ENCODE measurements at regions not wholly inside any gene's neighbourhood (a gene's known extent, or its start where the extent isn't known, plus 50 kb on each side); places are given as distances from the start of the nearest gene placed in this dataset.

GRCh38 chr1:18542351-18542750 is 61.6 kb downstream of the KLHDC7A start:
- Histone ChIP-seq H3K9ac (ENCODE audit: low read length) (no peak overlapping the region), H2AFZ (ENCODE audit: low read depth, low read length, poor library complexity, severe bottlenecking) (no peak overlapping the region), H3K27ac (ENCODE audit: low read depth, low read length) (no peak overlapping the region), H4K20me1 (ENCODE audit: insufficient read depth) (no peaks in the 10 kb centered on the region), H3K79me2 (ENCODE audit: insufficient read depth, low read length) (no peaks in the 10 kb centered on the region), H3K9me2 (ENCODE audit: insufficient read depth) (no peaks in the 10 kb centered on the region), H3K4me2 (ENCODE audit: low read length) (no peak overlapping the region), H3K36me3 (ENCODE audit: control insufficient read depth in 1 of 2, insufficient read depth in 2 of 2, low read length in 2 of 2) (no peaks in the 10 kb centered on the region), H3K9me3 (ENCODE audit: control insufficient read depth in 1 of 2, insufficient read depth in 1 of 2, low read depth in 1 of 2, low read length in 2 of 2) (no peaks in the 10 kb centered on the region), H3K27me3 (ENCODE audit: insufficient read depth, low read length) (peaks cover 50% of the 10 kb centered on the region), H3K4me1 (ENCODE audit: control insufficient read depth in 1 of 2, insufficient read depth in 2 of 2, low read length in 2 of 2) (peaks cover 2 to 4% of the 10 kb centered on the region in 2 experiments; a peak in 2 of 4 replicates), H3K4me3 (replicated peaks in 1 of 2; ENCODE audit: low read depth in 1 of 2, low read length in 2 of 2) (no peak overlapping the region)
- RAD21 ChIA-PET (ENCODE audit: low non-redundant PET in 1 of 2, low total read pairs in 2 of 2, uncharacterized antibody in 2 of 2, unreplicated experiment in 2 of 2): no interaction called here
- intact Hi-C loops (cut with micrococcal nuclease): no loop called here
- CTCF ChIA-PET: no interaction called here
- TF ChIP-seq CBX3 (IDR thresholded peaks at IDR 0.05; ENCODE audit: low read depth) (no peak), POLR2A (IDR thresholded peaks at IDR 0.05; ENCODE audit: borderline replicate concordance, extremely low read depth, insufficient read depth, insufficient read length) (no peak), JUND (IDR thresholded peaks at IDR 0.05) (no peak), TCF7L2 (IDR thresholded peaks at IDR 0.05; ENCODE audit: borderline replicate concordance, extremely low read depth, insufficient read depth, insufficient read length) (no peak), EZH2 (IDR thresholded peaks at IDR 0.05) (no peak), CEBPB (IDR thresholded peaks at IDR 0.05; ENCODE audit: low read depth) (no peak), ATF3 (IDR thresholded peaks at IDR 0.05) (no peak), ZFX (IDR thresholded peaks at IDR 0.05) (no peak), ZBTB33 (IDR thresholded peaks at IDR 0.05; ENCODE audit: extremely low read depth, insufficient replicate concordance, low read length) (no peak), CTCF (IDR thresholded peaks at IDR 0.05 in 2 of 3, conservative IDR thresholded peaks at IDR 0.05 in 1 of 3; ENCODE audit: borderline replicate concordance in 1 of 3, insufficient read depth in 1 of 3, low read depth in 2 of 3, low read length in 2 of 3) (no peak), RAD21 (IDR thresholded peaks at IDR 0.05; ENCODE audit: low read depth) (no peak), SIN3A (IDR thresholded peaks at IDR 0.05; ENCODE audit: low read depth) (no peak), POLR2AphosphoS5 (IDR thresholded peaks at IDR 0.05; ENCODE audit: low read depth, low read length) (no peak)
- POLR2A ChIA-PET: no interaction called here
- BruUV-seq (replicated peaks): no TSS peak
- DNase-seq (ENCODE audit: low read depth, low spot score) (no peak), ATAC-seq (no peak)

Measured in HCT116 (cell line).